ENCODE measurements at regions not wholly inside any gene's neighbourhood (a gene's known extent, or its start where the extent isn't known, plus 50 kb on each side); places are given as distances from the start of the nearest gene placed in this dataset.
"Not testable (repeated sequence)": the region's sequence is repeated elsewhere in the genome, so short reads cannot be mapped to it uniquely, and the experiment has no call there.

GRCh38 chr1:60251426-60251825 lies 177.9 kb upstream of the C1orf87 start:
- Histone ChIP-seq H4K20me1 (ENCODE audit: insufficient read depth, low read depth, low read length) (no peaks in the 10 kb centered on the region), H3K27ac (ENCODE audit: low read length) (no peak overlapping the region)

GRCh38 chr1:60247467-60247866 lies 173.9 kb upstream of the C1orf87 start:
- H3K9me2 ChIP-seq (replicated peaks; ENCODE audit: insufficient read depth, low read length); H3K36me3 ChIP-seq (ENCODE audit: insufficient read depth, low read length); H2AFZ ChIP-seq (ENCODE audit: low read length); H4K20me1 ChIP-seq (ENCODE audit: insufficient read depth, low read depth, low read length); H3K4me2 ChIP-seq (ENCODE audit: low read depth, low read length, poor library complexity, severe bottlenecking); H3K27ac ChIP-seq (ENCODE audit: low read length); DNase-seq; H3K27me3 ChIP-seq (ENCODE audit: low read length); H3K4me3 ChIP-seq (ENCODE audit: low read length); H3K9ac ChIP-seq (ENCODE audit: low read length); H3K9me3 ChIP-seq (ENCODE audit: low read length); H3K4me1 ChIP-seq (ENCODE audit: low read length); H3K79me2 ChIP-seq (ENCODE audit: low read length): not testable (repeated sequence)

More at GRCh38 chr1:60251426-60251825, 177.9 kb upstream of the C1orf87 start:
- no peak for DNase-seq
- Histone ChIP-seq H3K9ac (ENCODE audit: low read length) (no peak overlapping the region), H3K9me3 (ENCODE audit: low read length) (no peaks in the 10 kb centered on the region; the same call in 1 of the 2 replicates), H3K4me2 (ENCODE audit: low read depth, low read length, poor library complexity, severe bottlenecking) (no peak overlapping the region), H3K27me3 (ENCODE audit: low read length) (no peaks in the 10 kb centered on the region), H3K36me3 (ENCODE audit: insufficient read depth, low read length) (no peaks in the 10 kb centered on the region), H3K4me1 (ENCODE audit: low read length) (no peaks in the 10 kb centered on the region), H3K9me2 (replicated peaks; ENCODE audit: insufficient read depth, low read length) (no peaks in the 10 kb centered on the region), H3K79me2 (ENCODE audit: low read length) (no peaks in the 10 kb centered on the region), H3K4me3 (ENCODE audit: low read length) (no peak overlapping the region), H2AFZ (ENCODE audit: low read length) (no peak overlapping the region)

GRCh38 chr1:60245324-60245723 lies 171.8 kb upstream of the C1orf87 start:
- H2AFZ ChIP-seq (ENCODE audit: low read length), result no peak overlapping the region

GRCh38 chr1:60244906-60245305 lies 171.3 kb upstream of the C1orf87 start:
- Histone ChIP-seq H3K4me2 (ENCODE audit: low read depth, low read length, poor library complexity, severe bottlenecking) (no peak overlapping the region), H3K79me2 (ENCODE audit: low read length) (no peaks in the 10 kb centered on the region), H3K27ac (ENCODE audit: low read length) (no peak overlapping the region), H4K20me1 (ENCODE audit: insufficient read depth, low read depth, low read length) (no peaks in the 10 kb centered on the region), H3K36me3 (ENCODE audit: insufficient read depth, low read length) (no peaks in the 10 kb centered on the region), H3K4me3 (ENCODE audit: low read length) (no peak overlapping the region), H3K4me1 (ENCODE audit: low read length) (no peaks in the 10 kb centered on the region), H3K9me3 (ENCODE audit: low read length) (no peaks in the 10 kb centered on the region), H2AFZ (ENCODE audit: low read length) (no peak overlapping the region), H3K9ac (ENCODE audit: low read length) (no peak overlapping the region), H3K9me2 (replicated peaks; ENCODE audit: insufficient read depth, low read length) (no peaks in the 10 kb centered on the region), H3K27me3 (ENCODE audit: low read length) (no peaks in the 10 kb centered on the region)
- no peak for DNase-seq

More at GRCh38 chr1:60245324-60245723, 171.8 kb upstream of the C1orf87 start:
- Histone ChIP-seq H4K20me1 (ENCODE audit: insufficient read depth, low read depth, low read length) (no peaks in the 10 kb centered on the region), H3K27ac (ENCODE audit: low read length) (no peak overlapping the region), H3K9ac (ENCODE audit: low read length) (no peak overlapping the region), H3K79me2 (ENCODE audit: low read length) (no peaks in the 10 kb centered on the region), H3K9me3 (ENCODE audit: low read length) (no peaks in the 10 kb centered on the region; the same call in 1 of the 2 replicates), H3K9me2 (replicated peaks; ENCODE audit: insufficient read depth, low read length) (no peaks in the 10 kb centered on the region), H3K4me3 (ENCODE audit: low read length) (no peak overlapping the region), H3K4me1 (ENCODE audit: low read length) (no peaks in the 10 kb centered on the region), H3K36me3 (ENCODE audit: insufficient read depth, low read length) (no peaks in the 10 kb centered on the region), H3K27me3 (ENCODE audit: low read length) (no peaks in the 10 kb centered on the region), H3K4me2 (ENCODE audit: low read depth, low read length, poor library complexity, severe bottlenecking) (no peak overlapping the region)
- DNase-seq, result no peak

- Histone ChIP-seq H3K4me1 (ENCODE audit: low read length) (no peaks in the 10 kb centered on the region), H3K9me3 (ENCODE audit: low read length) (no peaks in the 10 kb centered on the region), H3K9ac (ENCODE audit: low read length) (no peak overlapping the region), H3K4me3 (ENCODE audit: low read length) (no peak overlapping the region), H2AFZ (ENCODE audit: low read length) (no peak overlapping the region), H3K4me2 (ENCODE audit: low read depth, low read length, poor library complexity, severe bottlenecking) (no peak overlapping the region), H3K36me3 (ENCODE audit: insufficient read depth, low read length) (no peaks in the 10 kb centered on the region), H3K27me3 (ENCODE audit: low read length) (no peaks in the 10 kb centered on the region), H4K20me1 (ENCODE audit: insufficient read depth, low read depth, low read length) (no peaks in the 10 kb centered on the region), H3K9me2 (replicated peaks; ENCODE audit: insufficient read depth, low read length) (no peaks in the 10 kb centered on the region), H3K79me2 (ENCODE audit: low read length) (no peaks in the 10 kb centered on the region), H3K27ac (ENCODE audit: low read length) (no peak overlapping the region)
- DNase-seq, result no peak
These were observed 161.7 kb upstream of the C1orf87 start for GRCh38 chr1:60235275-60235674.

GRCh38 chr1:60234776-60235175 lies 161.2 kb upstream of the C1orf87 start:
- Histone ChIP-seq H3K4me1 (ENCODE audit: low read length) (no peaks in the 10 kb centered on the region), H3K27me3 (ENCODE audit: low read length) (no peaks in the 10 kb centered on the region), H3K79me2 (ENCODE audit: low read length) (no peaks in the 10 kb centered on the region), H3K36me3 (ENCODE audit: insufficient read depth, low read length) (no peaks in the 10 kb centered on the region), H3K4me2 (ENCODE audit: low read depth, low read length, poor library complexity, severe bottlenecking) (no peak overlapping the region), H3K9ac (ENCODE audit: low read length) (no peak overlapping the region), H4K20me1 (ENCODE audit: insufficient read depth, low read depth, low read length) (no peaks in the 10 kb centered on the region), H3K9me3 (ENCODE audit: low read length) (no peaks in the 10 kb centered on the region), H3K9me2 (replicated peaks; ENCODE audit: insufficient read depth, low read length) (no peaks in the 10 kb centered on the region), H2AFZ (ENCODE audit: low read length) (no peak overlapping the region), H3K4me3 (ENCODE audit: low read length) (no peak overlapping the region), H3K27ac (ENCODE audit: low read length) (no peak overlapping the region)
- no peak for DNase-seq

- DNase-seq, result no peak
- Histone ChIP-seq H3K9me2 (replicated peaks; ENCODE audit: insufficient read depth, low read length) (no peaks in the 10 kb centered on the region), H2AFZ (ENCODE audit: low read length) (no peak overlapping the region), H3K4me3 (ENCODE audit: low read length) (no peak overlapping the region), H3K79me2 (ENCODE audit: low read length) (no peaks in the 10 kb centered on the region), H3K9ac (ENCODE audit: low read length) (no peak overlapping the region), H4K20me1 (ENCODE audit: insufficient read depth, low read depth, low read length) (no peaks in the 10 kb centered on the region), H3K4me2 (ENCODE audit: low read depth, low read length, poor library complexity, severe bottlenecking) (no peak overlapping the region), H3K9me3 (ENCODE audit: low read length) (no peaks in the 10 kb centered on the region), H3K4me1 (ENCODE audit: low read length) (no peaks in the 10 kb centered on the region), H3K27ac (ENCODE audit: low read length) (no peak overlapping the region), H3K36me3 (ENCODE audit: insufficient read depth, low read length) (no peaks in the 10 kb centered on the region), H3K27me3 (ENCODE audit: low read length) (no peaks in the 10 kb centered on the region)
These were observed 156.3 kb upstream of the C1orf87 start for GRCh38 chr1:60229821-60230220.

- no peak for DNase-seq
- Histone ChIP-seq H3K27ac (ENCODE audit: low read length) (no peak overlapping the region), H3K27me3 (ENCODE audit: low read length) (no peaks in the 10 kb centered on the region), H3K4me3 (ENCODE audit: low read length) (no peak overlapping the region), H4K20me1 (ENCODE audit: insufficient read depth, low read depth, low read length) (no peaks in the 10 kb centered on the region), H3K79me2 (ENCODE audit: low read length) (no peaks in the 10 kb centered on the region), H3K9me2 (replicated peaks; ENCODE audit: insufficient read depth, low read length) (no peaks in the 10 kb centered on the region), H3K9me3 (ENCODE audit: low read length) (no peaks in the 10 kb centered on the region), H3K4me1 (ENCODE audit: low read length) (no peaks in the 10 kb centered on the region), H2AFZ (ENCODE audit: low read length) (no peak overlapping the region), H3K4me2 (ENCODE audit: low read depth, low read length, poor library complexity, severe bottlenecking) (no peak overlapping the region), H3K9ac (ENCODE audit: low read length) (no peak overlapping the region), H3K36me3 (ENCODE audit: insufficient read depth, low read length) (no peaks in the 10 kb centered on the region)
These were observed 154.5 kb upstream of the C1orf87 start for GRCh38 chr1:60228041-60228491.

- Histone ChIP-seq H3K9me3 (ENCODE audit: low read length) (no peaks in the 10 kb centered on the region), H4K20me1 (ENCODE audit: insufficient read depth, low read depth, low read length) (no peaks in the 10 kb centered on the region), H2AFZ (ENCODE audit: low read length) (no peak overlapping the region), H3K36me3 (ENCODE audit: insufficient read depth, low read length) (no peaks in the 10 kb centered on the region), H3K4me1 (ENCODE audit: low read length) (no peaks in the 10 kb centered on the region), H3K27ac (ENCODE audit: low read length) (no peak overlapping the region), H3K9me2 (replicated peaks; ENCODE audit: insufficient read depth, low read length) (no peaks in the 10 kb centered on the region), H3K9ac (ENCODE audit: low read length) (no peak overlapping the region), H3K4me3 (ENCODE audit: low read length) (no peak overlapping the region), H3K4me2 (ENCODE audit: low read depth, low read length, poor library complexity, severe bottlenecking) (no peak overlapping the region), H3K27me3 (ENCODE audit: low read length) (no peaks in the 10 kb centered on the region), H3K79me2 (ENCODE audit: low read length) (no peaks in the 10 kb centered on the region)
- DNase-seq, result no peak
These were observed 154.0 kb upstream of the C1orf87 start for GRCh38 chr1:60227601-60228000.

All from Karpas-422 (cell line).